ENCODE measurements at regions not wholly inside any gene's neighbourhood (a gene's known extent, or its start where the extent isn't known, plus 50 kb on each side); places are given as distances from the start of the nearest gene placed in this dataset.

GRCh38 chr3:127449486-127450212, 140.9 kb downstream of the TPRA1 start:
- no peaks in the 10 kb centered on the region for H3K4me1 Mint-ChIP-seq (ENCODE audit: low read depth in 2 of 2)
- H3K36me3 Mint-ChIP-seq: no peaks in the 10 kb centered on the region
- peaks cover 23 to 43% of the 10 kb centered on the region in 2 donors for H3K27me3 Mint-ChIP-seq
- no peak overlapping the region for H3K27ac Mint-ChIP-seq
- no peak for ATAC-seq
- DNase-seq (ENCODE audit: low spot score): peak; percentile 15
- no peaks in the 10 kb centered on the region for H3K9me3 Mint-ChIP-seq
- H3K4me3 Mint-ChIP-seq: no peak overlapping the region

GRCh38 chr3:127448671-127449070, 141.9 kb downstream of the TPRA1 start:
- Mint-ChIP-seq H3K9me3 (no peaks in the 10 kb centered on the region), H3K36me3 (no peaks in the 10 kb centered on the region), H3K27me3 (peaks cover 18 to 36% of the 10 kb centered on the region in 2 donors), H3K4me3 (no peak overlapping the region), H3K4me1 (ENCODE audit: low read depth in 2 of 2) (no peaks in the 10 kb centered on the region), H3K27ac (no peak overlapping the region)
- no peak for ATAC-seq
- peak; percentile 12 for DNase-seq (ENCODE audit: low spot score)

GRCh38 chr3:127448161-127448561, 142.4 kb downstream of the TPRA1 start:
- Mint-ChIP-seq H3K4me3 (no peak overlapping the region), H3K9me3 (no peaks in the 10 kb centered on the region), H3K27ac (no peak overlapping the region), H3K4me1 (ENCODE audit: low read depth in 2 of 2) (no peaks in the 10 kb centered on the region), H3K27me3 (peaks cover 14 to 31% of the 10 kb centered on the region in 2 donors), H3K36me3 (no peaks in the 10 kb centered on the region)
- ATAC-seq (no peak), DNase-seq (ENCODE audit: low spot score) (no peak)

- Mint-ChIP-seq H3K27me3 (peaks cover 9 to 17% of the 10 kb centered on the region in 2 donors), H3K36me3 (no peaks in the 10 kb centered on the region), H3K9me3 (no peaks in the 10 kb centered on the region), H3K4me3 (no peak overlapping the region), H3K4me1 (ENCODE audit: low read depth in 2 of 2) (no peaks in the 10 kb centered on the region), H3K27ac (no peak overlapping the region)
- DNase-seq (ENCODE audit: low spot score) (peak; percentile 15), ATAC-seq (no peak)
Measured at GRCh38 chr3:127446756-127447155, 143.8 kb downstream of the TPRA1 start.

- ATAC-seq: no peak
- no peak overlapping the region for H3K27ac Mint-ChIP-seq
- no peak overlapping the region for H3K4me3 Mint-ChIP-seq
- no peaks in the 10 kb centered on the region for H3K9me3 Mint-ChIP-seq
- no peaks in the 10 kb centered on the region for H3K36me3 Mint-ChIP-seq
- DNase-seq (ENCODE audit: low spot score): peak; percentile 23
- H3K27me3 Mint-ChIP-seq: peaks cover 9 to 15% of the 10 kb centered on the region in 2 donors
- H3K4me1 Mint-ChIP-seq (ENCODE audit: low read depth in 2 of 2): no peaks in the 10 kb centered on the region
Measured at GRCh38 chr3:127445581-127446343, 144.8 kb downstream of the TPRA1 start.

- no peaks in the 10 kb centered on the region for H3K36me3 Mint-ChIP-seq
- no peaks in the 10 kb centered on the region for H3K9me3 Mint-ChIP-seq
- H3K27me3 Mint-ChIP-seq: peaks cover 6 to 10% of the 10 kb centered on the region in 2 donors
- H3K27ac Mint-ChIP-seq: no peak overlapping the region
- H3K4me1 Mint-ChIP-seq (ENCODE audit: low read depth in 2 of 2): no peaks in the 10 kb centered on the region
- no peak overlapping the region for H3K4me3 Mint-ChIP-seq
- ATAC-seq: no peak
- peak; percentile 28 for DNase-seq (ENCODE audit: low spot score)
Measured at GRCh38 chr3:127444761-127445160, 145.8 kb downstream of the TPRA1 start.

GRCh38 chr3:127443581-127444375, 146.8 kb downstream of the TPRA1 start:
- ATAC-seq (no peak), DNase-seq (ENCODE audit: low spot score) (peak; percentile 8)
- Mint-ChIP-seq H3K27ac (no peak overlapping the region), H3K9me3 (no peaks in the 10 kb centered on the region), H3K4me3 (no peak overlapping the region), H3K36me3 (no peaks in the 10 kb centered on the region), H3K4me1 (ENCODE audit: low read depth in 2 of 2) (no peaks in the 10 kb centered on the region), H3K27me3 (peaks cover 3 to 5% of the 10 kb centered on the region in 2 donors)

GRCh38 chr3:127442506-127442905, 148.0 kb downstream of the TPRA1 start:
- H3K4me3 Mint-ChIP-seq: no peak overlapping the region
- no peaks in the 10 kb centered on the region for H3K4me1 Mint-ChIP-seq (ENCODE audit: low read depth in 2 of 2)
- H3K36me3 Mint-ChIP-seq: no peaks in the 10 kb centered on the region
- no peaks in the 10 kb centered on the region for H3K9me3 Mint-ChIP-seq
- H3K27ac Mint-ChIP-seq: no peak overlapping the region
- DNase-seq (ENCODE audit: low spot score) (peak; percentile 54), ATAC-seq (no peak)
- H3K27me3 Mint-ChIP-seq: peaks cover 0 to 5% of the 10 kb centered on the region in 2 donors

- peak; percentile 10 for DNase-seq (ENCODE audit: low spot score)
- Mint-ChIP-seq H3K27me3 (peaks cover 2 to 8% of the 10 kb centered on the region in 2 donors), H3K27ac (no peak overlapping the region), H3K4me3 (no peak overlapping the region), H3K4me1 (ENCODE audit: low read depth in 2 of 2) (no peaks in the 10 kb centered on the region), H3K36me3 (no peaks in the 10 kb centered on the region), H3K9me3 (no peaks in the 10 kb centered on the region)
- ATAC-seq: no peak
Measured at GRCh38 chr3:127441764-127442163, 148.8 kb downstream of the TPRA1 start.

GRCh38 chr3:127440384-127440783, 150.1 kb downstream of the TPRA1 start:
- no peak overlapping the region for H3K4me3 Mint-ChIP-seq
- H3K36me3 Mint-ChIP-seq: no peaks in the 10 kb centered on the region
- no peak overlapping the region for H3K27ac Mint-ChIP-seq
- H3K9me3 Mint-ChIP-seq: no peaks in the 10 kb centered on the region
- no peaks in the 10 kb centered on the region for H3K4me1 Mint-ChIP-seq (ENCODE audit: low read depth in 2 of 2)
- ATAC-seq (peak in 1 of 2 donors; percentile 37), DNase-seq (ENCODE audit: low spot score) (peak; percentile 16)
- H3K27me3 Mint-ChIP-seq: peaks cover 9 to 11% of the 10 kb centered on the region in 2 donors

- no peaks in the 10 kb centered on the region for H3K36me3 Mint-ChIP-seq
- peak; percentile 10 for DNase-seq (ENCODE audit: low spot score)
- ATAC-seq: no peak
- no peak overlapping the region for H3K4me3 Mint-ChIP-seq
- H3K27me3 Mint-ChIP-seq: peaks cover 9 to 11% of the 10 kb centered on the region in 2 donors
- no peak overlapping the region for H3K27ac Mint-ChIP-seq
- no peaks in the 10 kb centered on the region for H3K4me1 Mint-ChIP-seq (ENCODE audit: low read depth in 2 of 2)
- H3K9me3 Mint-ChIP-seq: no peaks in the 10 kb centered on the region
Measured at GRCh38 chr3:127439621-127440020, 150.9 kb downstream of the TPRA1 start.

- H3K27me3 Mint-ChIP-seq: peaks cover 9 to 11% of the 10 kb centered on the region in 2 donors
- peak; percentile 49 for DNase-seq (ENCODE audit: low spot score)
- no peaks in the 10 kb centered on the region for H3K9me3 Mint-ChIP-seq
- H3K27ac Mint-ChIP-seq: no peak overlapping the region
- no peak overlapping the region for H3K4me3 Mint-ChIP-seq
- H3K4me1 Mint-ChIP-seq (ENCODE audit: low read depth in 2 of 2): no peaks in the 10 kb centered on the region
- ATAC-seq: no peak
- no peaks in the 10 kb centered on the region for H3K36me3 Mint-ChIP-seq
Measured at GRCh38 chr3:127438951-127439350, 151.1 kb upstream of the PRR20G start.

GRCh38 chr3:127438371-127438770, 150.5 kb upstream of the PRR20G start:
- H3K36me3 Mint-ChIP-seq: no peaks in the 10 kb centered on the region
- no peak for DNase-seq (ENCODE audit: low spot score)

More at GRCh38 chr3:127438371-127438770, 150.5 kb upstream of the PRR20G start:
- peaks cover 9 to 11% of the 10 kb centered on the region in 2 donors for H3K27me3 Mint-ChIP-seq
- H3K4me3 Mint-ChIP-seq: no peak overlapping the region
- ATAC-seq: no peak
- H3K27ac Mint-ChIP-seq: no peak overlapping the region
- H3K9me3 Mint-ChIP-seq: no peaks in the 10 kb centered on the region
- H3K4me1 Mint-ChIP-seq (ENCODE audit: low read depth in 2 of 2): no peaks in the 10 kb centered on the region

All from natural killer cell treated with Interleukin-12 subunit alpha and Interleukin-12 subunit beta and Interleukin-15 and Interleukin-18, amount 100 ng/mL, for 72 hours (primary cell).